ENCODE measurements at regions not wholly inside any gene's neighbourhood (a gene's known extent, or its start where the extent isn't known, plus 50 kb on each side); places are given as distances from the start of the nearest gene placed in this dataset.

GRCh38 chr12:92492995-92493394 lies 209.8 kb upstream of the PLEKHG7 start:
- no peak for ATAC-seq

GRCh38 chr12:92492291-92492690 lies 210.5 kb upstream of the PLEKHG7 start:
- ATAC-seq = no peak

- no peak for ATAC-seq
Observed at GRCh38 chr12:92489781-92490180, 213.0 kb upstream of the PLEKHG7 start.

GRCh38 chr12:92488735-92489134 lies 214.1 kb upstream of the PLEKHG7 start:
- ATAC-seq = peak; percentile 28

- no peak for ATAC-seq
Observed at GRCh38 chr12:92487138-92487485, 215.7 kb upstream of the PLEKHG7 start.

- no peak for ATAC-seq
Observed at GRCh38 chr12:92486443-92487137, 216.2 kb upstream of the PLEKHG7 start.

GRCh38 chr12:92485351-92486348 lies 217.1 kb upstream of the PLEKHG7 start:
- ATAC-seq = no peak

- ATAC-seq = no peak
Observed at GRCh38 chr12:92482599-92482998, 220.2 kb upstream of the PLEKHG7 start.

- ATAC-seq = no peak
Observed at GRCh38 chr12:92481066-92481465, 221.7 kb upstream of the PLEKHG7 start.

- ATAC-seq = no peak
Observed at GRCh38 chr12:92478692-92479091, 224.1 kb upstream of the PLEKHG7 start.

- no peak for ATAC-seq
Observed at GRCh38 chr12:92476844-92477243, 225.9 kb upstream of the PLEKHG7 start.

GRCh38 chr12:92473564-92473963 lies 229.2 kb upstream of the PLEKHG7 start:
- ATAC-seq = no peak

- ATAC-seq = no peak
Observed at GRCh38 chr12:92472201-92472600, 230.6 kb upstream of the PLEKHG7 start.

GRCh38 chr12:92471551-92471950 lies 231.2 kb upstream of the PLEKHG7 start:
- ATAC-seq = no peak

GRCh38 chr12:92470608-92471021 lies 232.2 kb upstream of the PLEKHG7 start:
- ATAC-seq = no peak

GRCh38 chr12:92469837-92470236 lies 233.0 kb upstream of the PLEKHG7 start:
- peak; percentile 33 for ATAC-seq

- no peak for ATAC-seq
Observed at GRCh38 chr12:92468358-92469020, 234.3 kb upstream of the PLEKHG7 start.

GRCh38 chr12:92467886-92468285 lies 234.9 kb upstream of the PLEKHG7 start:
- no peak for ATAC-seq

GRCh38 chr12:92466391-92467305 lies 236.1 kb upstream of the PLEKHG7 start:
- ATAC-seq = peak; percentile 61

- no peak for ATAC-seq
Observed at GRCh38 chr12:92465786-92466295, 236.9 kb upstream of the PLEKHG7 start.

GRCh38 chr12:92464911-92465310 lies 237.9 kb upstream of the PLEKHG7 start:
- ATAC-seq = no peak

GRCh38 chr12:92463171-92463570 lies 239.6 kb upstream of the PLEKHG7 start:
- no peak for ATAC-seq
